Right atrium auricular region (tissue), 2 donors: ENCODE measurements at regions not wholly inside any gene's neighbourhood (a gene's known extent, or its start where the extent isn't known, plus 50 kb on each side); places are given as distances from the start of the nearest gene placed in this dataset.

Source experiments
- DNase-seq: peaks from one replicate; pipeline ENCODE4 v3.0.0-alpha.2; 2019; ENCODE audit warnings: low spot score
- H3K27ac ChIP-seq, 2 donors: fragments of 200-600 bp; sonication (generic); 1 replicate in 1 of 2; 2 replicates in 1 of 2; pipeline ENCODE4 v1.5.1; 2016 to 2019
- H3K27me3 ChIP-seq, 2 donors: fragments of 200-600 bp; sonication (generic); one replicate each; pipeline versions ENCODE4 v1.5.1 to v1.6.0; 2017 to 2019
- H3K36me3 ChIP-seq: fragments of 200-600 bp; sonication (generic); one replicate; pipeline ENCODE4 v1.5.1; 2016
- H3K4me1 ChIP-seq, 2 donors: fragments of 200-600 bp; sonication (generic); one replicate each; pipeline versions ENCODE4 v1.5.1 to v1.6.0; 2017 to 2019
- H3K4me3 ChIP-seq, 2 donors: fragments of 200-600 bp; sonication (generic); 1 replicate in 1 of 2; 2 replicates in 1 of 2; pipeline ENCODE4 v1.5.1; 2017 to 2019; ENCODE audit warnings: mild to moderate bottlenecking in 1 of 2, moderate library complexity in 1 of 2
- H3K9me3 ChIP-seq, 2 donors: fragments of 200-600 bp; sonication (generic); one replicate each; pipeline ENCODE4 v1.5.1; 2019
- CTCF ChIP-seq, 2 donors: fragments of 200-600 bp; sonication (generic); IDR thresholded peaks; one replicate each; pipeline ENCODE4 v1.5.1; 2019; ENCODE audit warnings: antibody characterized with exemption in 2 of 2

- TF ChIP-seq CTCF (IDR thresholded peaks at IDR 0.05): no peak
- no peaks in the 10 kb centered on the region for H3K9me3 ChIP-seq
- H3K27ac ChIP-seq: no peak overlapping the region
- no peak overlapping the region for H3K4me3 ChIP-seq
- H3K4me1 ChIP-seq: no peaks in the 10 kb centered on the region
- H3K27me3 ChIP-seq: no peaks in the 10 kb centered on the region
- no peaks in the 10 kb centered on the region for H3K36me3 ChIP-seq
- no peak for DNase-seq
These were observed 1106.4 kb upstream of the ZEB2 start for GRCh38 chr2:145626301-145626700.

- H3K27me3 ChIP-seq: no peaks in the 10 kb centered on the region
- TF ChIP-seq CTCF (IDR thresholded peaks at IDR 0.05): no peak
- no peak for DNase-seq
- H3K9me3 ChIP-seq: no peaks in the 10 kb centered on the region
- H3K4me1 ChIP-seq: no peaks in the 10 kb centered on the region
- H3K4me3 ChIP-seq: no peak overlapping the region
- no peak overlapping the region for H3K27ac ChIP-seq
- no peaks in the 10 kb centered on the region for H3K36me3 ChIP-seq
These were observed 1105.2 kb upstream of the ZEB2 start for GRCh38 chr2:145625111-145625510.

GRCh38 chr2:145623136-145623535 lies 1103.2 kb upstream of the ZEB2 start:
- Histone ChIP-seq H3K27ac (no peak overlapping the region), H3K4me1 (no peaks in the 10 kb centered on the region), H3K9me3 (no peaks in the 10 kb centered on the region), H3K27me3 (no peaks in the 10 kb centered on the region), H3K36me3 (no peaks in the 10 kb centered on the region), H3K4me3 (no peak overlapping the region)
- DNase-seq: no peak
- TF ChIP-seq CTCF (IDR thresholded peaks at IDR 0.05): no peak

GRCh38 chr2:145622285-145622684 lies 1102.4 kb upstream of the ZEB2 start:
- Histone ChIP-seq H3K9me3 (no peaks in the 10 kb centered on the region), H3K36me3 (no peaks in the 10 kb centered on the region), H3K27me3 (no peaks in the 10 kb centered on the region), H3K4me1 (no peaks in the 10 kb centered on the region), H3K27ac (no peak overlapping the region), H3K4me3 (no peak overlapping the region)
- no peak for TF ChIP-seq CTCF (IDR thresholded peaks at IDR 0.05)
- DNase-seq: no peak

- H3K4me3 ChIP-seq: no peak overlapping the region
- no peak for DNase-seq
- TF ChIP-seq CTCF (IDR thresholded peaks at IDR 0.05): no peak
These were observed 1098.0 kb upstream of the ZEB2 start for GRCh38 chr2:145617906-145618305.

GRCh38 chr2:145617420-145617819 lies 1097.5 kb upstream of the ZEB2 start:
- Histone ChIP-seq H3K36me3 (no peaks in the 10 kb centered on the region), H3K4me1 (no peaks in the 10 kb centered on the region), H3K9me3 (no peaks in the 10 kb centered on the region), H3K27ac (no peak overlapping the region), H3K4me3 (no peak overlapping the region), H3K27me3 (no peaks in the 10 kb centered on the region)
- DNase-seq: no peak
- no peak for TF ChIP-seq CTCF (IDR thresholded peaks at IDR 0.05)

More at GRCh38 chr2:145617906-145618305, 1098.0 kb upstream of the ZEB2 start:
- Histone ChIP-seq H3K36me3 (no peaks in the 10 kb centered on the region), H3K4me1 (no peaks in the 10 kb centered on the region), H3K27ac (no peak overlapping the region), H3K9me3 (no peaks in the 10 kb centered on the region), H3K27me3 (no peaks in the 10 kb centered on the region)
